IPS-18c (cell line): ENCODE measurements at regions not wholly inside any gene's neighbourhood (a gene's known extent, or its start where the extent isn't known, plus 50 kb on each side); places are given as distances from the start of the nearest gene placed in this dataset.
"Not testable (repeated sequence)": the region's sequence is repeated elsewhere in the genome, so short reads cannot be mapped to it uniquely, and the experiment has no call there.

Experiments used
- H3K4me3 ChIP-seq: 2 replicates; pipeline ENCODE4 v1.7.0; 2013; ENCODE audit warnings: low read depth, mild to moderate bottlenecking, low read length, moderate library complexity; ENCODE audit not compliant: insufficient read depth
- H3K9me3 ChIP-seq: one replicate; pipeline ENCODE4 v1.6.1; 2013; ENCODE audit warnings: mild to moderate bottlenecking, low read length, moderate library complexity; ENCODE audit not compliant: control insufficient read depth, insufficient read depth

- H3K9me3 ChIP-seq, H3K4me3 ChIP-seq: not testable (repeated sequence)
Measured at GRCh38 chr4:8985786-8986185, 114.1 kb upstream of the HMX1 start.

DNA sequence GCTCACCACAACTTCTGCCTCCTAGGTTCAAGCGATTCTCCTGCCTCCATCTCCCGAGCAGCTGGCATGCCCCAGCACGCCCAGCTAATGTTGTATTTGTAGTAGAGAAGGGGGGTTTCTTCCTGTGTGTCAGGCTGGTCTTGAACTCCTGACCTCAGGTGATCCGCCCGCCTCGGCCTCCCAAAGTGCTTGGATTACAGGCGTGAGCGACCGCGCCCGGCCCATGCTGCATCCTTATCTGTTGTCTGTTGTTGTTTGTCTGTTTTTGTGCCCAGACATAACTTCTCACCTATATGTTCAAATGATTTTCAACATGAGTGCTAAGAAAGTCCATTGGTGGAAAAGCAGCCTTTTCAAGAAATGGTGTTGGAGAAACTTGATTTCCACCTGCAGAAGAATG, 113.0 kb upstream of the HMX1 start:
- H3K4me3 ChIP-seq, H3K9me3 ChIP-seq: not testable (repeated sequence)

- H3K9me3 ChIP-seq, H3K4me3 ChIP-seq: not testable (repeated sequence)
Measured at GRCh38 chr4:8983921-8984320, 112.3 kb upstream of the HMX1 start.

DNA sequence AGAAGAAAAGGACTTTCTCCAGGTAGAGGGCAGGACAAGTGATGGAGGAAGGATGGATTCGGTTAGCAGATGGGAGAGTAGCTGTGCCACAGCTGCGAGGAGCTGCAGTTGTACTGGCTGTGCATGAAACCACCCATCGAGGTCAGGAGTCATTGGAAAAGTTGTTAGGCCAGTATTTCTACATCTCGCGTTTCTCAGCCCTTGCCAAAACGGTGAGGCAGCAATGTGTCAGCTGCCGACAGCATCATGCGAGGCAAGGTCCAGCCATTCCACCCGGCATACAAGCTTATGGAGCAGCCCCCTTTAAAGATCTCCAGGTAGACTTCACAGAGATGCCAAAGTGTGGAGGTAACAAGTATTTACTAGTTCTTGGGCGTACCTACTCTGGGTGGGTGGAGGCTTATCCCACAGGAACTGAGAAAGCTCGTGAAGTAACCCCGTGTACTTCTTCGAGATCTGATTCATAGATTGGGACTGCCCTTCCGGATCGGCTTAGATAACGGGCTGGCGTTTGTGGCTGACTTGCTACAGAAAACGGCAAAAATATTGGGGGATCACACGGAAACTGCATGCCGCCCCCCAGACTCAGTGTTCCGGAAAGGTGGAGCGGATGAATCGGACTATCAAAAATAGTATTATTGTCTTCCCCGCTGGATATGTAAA, 105.0 kb upstream of the HMX1 start:
- H3K4me3 ChIP-seq, H3K9me3 ChIP-seq: not testable (repeated sequence)

- not testable (repeated sequence) for H3K4me3 ChIP-seq, H3K9me3 ChIP-seq
Measured at GRCh38 chr4:8972635-8973034, 101.0 kb upstream of the HMX1 start.

DNA sequence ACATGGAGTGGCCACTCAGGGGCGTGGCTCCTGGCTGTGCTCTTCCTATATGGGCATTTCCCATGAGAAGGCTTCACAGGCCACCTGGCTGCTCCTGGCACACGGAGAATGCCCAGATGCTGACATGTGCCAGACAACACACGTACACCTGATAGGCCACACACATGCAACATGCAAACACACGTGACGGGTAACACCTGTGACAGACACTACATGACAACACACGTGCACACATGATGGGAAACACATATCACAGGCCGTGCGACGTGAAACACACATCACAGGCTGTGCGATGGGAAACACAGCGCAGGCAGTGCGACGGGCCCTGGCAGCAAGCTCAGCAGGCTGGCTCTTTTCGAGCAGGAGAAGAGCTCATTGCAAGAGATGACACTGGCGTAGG, 94.3 kb upstream of the HMX1 start:
- not testable (repeated sequence) for H3K4me3 ChIP-seq, H3K9me3 ChIP-seq

- not testable (repeated sequence) for H3K9me3 ChIP-seq
- peak overlapping the region; percentile 36; the same call in 1 of the 2 replicates for H3K4me3 ChIP-seq
Measured at GRCh38 chr4:8964201-8964788, 92.7 kb upstream of the HMX1 start.

GRCh38 chr4:8963533-8963932, 91.9 kb upstream of the HMX1 start:
- H3K4me3 ChIP-seq: peak overlapping the region; percentile 15; the same call in 1 of the 2 replicates
- H3K9me3 ChIP-seq: not testable (repeated sequence)

GRCh38 chr4:8961343-8961742, 89.7 kb upstream of the HMX1 start:
- H3K9me3 ChIP-seq, H3K4me3 ChIP-seq: not testable (repeated sequence)

- H3K4me3 ChIP-seq, H3K9me3 ChIP-seq: not testable (repeated sequence)
Measured at GRCh38 chr4:8959471-8959870, 87.8 kb upstream of the HMX1 start.

GRCh38 chr4:8954001-8954400, 82.4 kb upstream of the HMX1 start:
- H3K4me3 ChIP-seq, H3K9me3 ChIP-seq: not testable (repeated sequence)

GRCh38 chr4:8952791-8953190, 81.2 kb upstream of the HMX1 start:
- H3K4me3 ChIP-seq, H3K9me3 ChIP-seq: not testable (repeated sequence)

DNA sequence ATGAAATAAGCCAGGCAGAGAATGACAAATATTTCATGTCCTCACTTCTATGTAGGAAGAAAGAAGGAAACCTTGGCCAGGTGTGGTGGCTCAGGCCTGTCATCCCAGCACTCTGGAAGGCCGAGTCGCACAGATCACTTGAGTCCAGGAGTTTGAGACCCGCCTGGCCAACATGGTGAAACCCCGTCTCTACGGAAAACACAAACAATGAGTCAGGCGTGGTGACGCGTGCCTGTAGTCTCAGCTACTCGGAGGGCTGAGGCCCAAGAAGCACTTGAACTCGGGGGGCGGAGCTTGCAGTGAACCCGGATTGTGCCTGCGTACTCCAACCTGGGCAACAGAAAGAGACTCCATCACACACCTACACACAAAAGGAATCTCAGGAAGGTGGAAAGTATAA, 80.5 kb upstream of the HMX1 start:
- H3K9me3 ChIP-seq, H3K4me3 ChIP-seq: not testable (repeated sequence)

DNA sequence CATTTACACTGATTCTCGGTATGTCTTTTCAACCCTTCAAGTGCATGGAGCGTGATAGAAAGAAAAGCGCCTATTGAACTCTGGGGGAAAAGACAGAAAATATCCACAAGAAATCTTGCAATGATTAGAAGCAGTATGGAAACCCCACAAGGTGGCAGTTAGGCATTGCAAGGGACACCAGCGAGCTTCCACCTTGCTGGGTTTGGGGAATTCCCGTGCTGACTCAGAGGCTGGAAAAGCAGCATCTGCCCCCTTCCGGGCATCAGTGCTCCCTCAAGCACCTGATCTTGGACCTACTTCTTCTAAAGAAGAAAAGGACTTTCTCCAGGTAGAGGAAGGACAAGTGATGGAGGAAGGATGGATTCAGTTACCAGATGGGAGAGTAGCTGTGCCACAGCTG, 73.9 kb upstream of the HMX1 start:
- not testable (repeated sequence) for H3K4me3 ChIP-seq, H3K9me3 ChIP-seq

DNA sequence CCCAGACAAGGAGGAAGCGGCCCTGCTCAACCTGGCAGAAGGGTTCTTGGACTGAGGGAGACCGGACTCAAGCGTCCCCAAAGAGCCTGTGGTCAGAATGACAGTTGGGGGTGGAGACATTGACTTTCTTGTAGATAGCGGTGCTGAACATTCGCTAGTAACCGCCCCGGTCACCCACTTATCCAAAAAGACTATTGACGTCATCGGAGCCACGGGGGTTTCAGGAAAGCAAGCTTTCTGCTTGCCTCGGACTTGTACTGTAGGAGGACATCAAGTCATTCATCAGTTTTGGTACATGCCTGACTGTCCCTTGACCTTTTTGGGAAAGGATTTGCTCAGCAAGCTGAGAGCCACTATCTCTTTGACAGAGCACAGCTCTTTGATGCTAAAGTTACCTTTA, 71.7 kb upstream of the HMX1 start:
- H3K4me3 ChIP-seq, H3K9me3 ChIP-seq: not testable (repeated sequence)

- H3K4me3 ChIP-seq, H3K9me3 ChIP-seq: not testable (repeated sequence)
Measured at GRCh38 chr4:8942088-8942487, 70.4 kb upstream of the HMX1 start.

- H3K4me3 ChIP-seq, H3K9me3 ChIP-seq: not testable (repeated sequence)
Measured at GRCh38 chr4:8941492-8941805, 69.8 kb upstream of the HMX1 start.

- no peak overlapping the region for H3K4me3 ChIP-seq
- no peaks in the 10 kb centered on the region for H3K9me3 ChIP-seq
Measured at GRCh38 chr4:8940792-8941491, 69.3 kb upstream of the HMX1 start.
